SH-SY5Y (cell line): ENCODE measurements at regions not wholly inside any gene's neighbourhood (a gene's known extent, or its start where the extent isn't known, plus 50 kb on each side); places are given as distances from the start of the nearest gene placed in this dataset.

Experiments used
- GATA2 ChIP-seq: IDR thresholded peaks from 2 replicates; pipeline ENCODE4 v1.6.1; 2011; ENCODE audit warnings: mild to moderate bottlenecking, low read depth, low read length
- GATA3 ChIP-seq: IDR thresholded peaks from 2 replicates; pipeline ENCODE4 v1.6.1; 2011; ENCODE audit warnings: low read depth, mild to moderate bottlenecking, low read length, moderate library complexity

DNA sequence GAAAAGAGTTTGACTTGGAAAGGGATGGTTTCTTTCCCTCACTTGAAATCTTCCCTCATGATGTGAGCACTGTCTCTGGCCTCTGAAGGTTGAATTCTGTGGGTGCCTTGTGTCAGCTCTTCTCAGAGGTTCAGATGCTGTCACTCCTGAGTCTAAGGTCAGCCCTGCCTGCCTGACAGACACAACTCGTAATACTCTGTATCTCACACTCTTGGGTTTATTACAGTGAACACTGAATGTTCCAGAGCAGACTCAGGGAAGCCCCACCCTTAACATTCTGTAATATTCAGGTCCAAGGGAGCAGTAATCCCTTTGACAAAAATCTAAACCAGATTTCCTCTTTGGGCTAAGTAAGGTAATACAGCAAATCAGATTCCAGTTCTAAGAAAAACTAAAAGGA is 837.8 kb downstream of the QKI start:
- TF ChIP-seq GATA2 = no peak
- TF ChIP-seq GATA3 = no peak
